H1 (cell line): ENCODE measurements at regions not wholly inside any gene's neighbourhood (a gene's known extent, or its start where the extent isn't known, plus 50 kb on each side); places are given as distances from the start of the nearest gene placed in this dataset.

Source experiments
- ATF3 ChIP-seq: IDR thresholded peaks from 2 replicates; pipeline ENCODE4 v1.6.1; 2011; ENCODE audit warnings: low read depth, mild to moderate bottlenecking, low read length; ENCODE audit not compliant: insufficient read depth
- CEBPB ChIP-seq: IDR thresholded peaks from 2 replicates; pipeline ENCODE4 v1.6.1; 2012; ENCODE audit warnings: low read depth, low read length
- CTCF ChIP-seq, 3 experiments: IDR thresholded peaks; 1 replicate in 2 of 3; 2 replicates in 1 of 3; pipeline versions ENCODE4 v1.5.1 to v1.6.1; 2011; ENCODE audit warnings: low read length in 3 of 3, mild to moderate bottlenecking in 3 of 3, inconsistent platforms in 2 of 3, low read depth in 1 of 3, moderate library complexity in 1 of 3; ENCODE audit not compliant: insufficient read depth in 1 of 3; ENCODE audit errors: control extremely low read depth in 1 of 3
- EP300 ChIP-seq, 2 experiments: IDR thresholded peaks; 1 replicate in 1 of 2; 2 replicates in 1 of 2; pipeline ENCODE4 v1.6.1; 2011 to 2012; ENCODE audit warnings: low read depth in 2 of 2, low read length in 2 of 2, mild to moderate bottlenecking in 2 of 2, borderline replicate concordance in 1 of 2, inconsistent platforms in 1 of 2, moderate library complexity in 1 of 2
- GTF2F1 ChIP-seq: IDR thresholded peaks from 2 replicates; pipeline ENCODE4 v1.6.1; 2012; ENCODE audit warnings: low read depth, low read length, improper control_type of control experiment, borderline replicate concordance
- HDAC2 ChIP-seq, 2 experiments: fragments of 300-600 bp in 1 of 2; sonication (generic) in 1 of 2; IDR thresholded peaks; 2 replicates each; pipeline ENCODE4 v1.6.1; 2011 to 2012; ENCODE audit warnings: low read depth in 2 of 2, low read length in 2 of 2, mild to moderate bottlenecking in 2 of 2, moderate library complexity in 2 of 2, borderline replicate concordance in 1 of 2, inconsistent platforms in 1 of 2
- JUN ChIP-seq: IDR thresholded peaks from 2 replicates; pipeline ENCODE4 v1.6.1; 2011; ENCODE audit warnings: low read depth, mild to moderate bottlenecking, improper control_type of control experiment, low read length
- KDM5A ChIP-seq: fragments of 200-600 bp; IDR thresholded peaks from 2 replicates; pipeline ENCODE4 v1.7.1; 2012; ENCODE audit warnings: mild to moderate bottlenecking, low read length, inconsistent platforms, mixed read lengths
- MAX ChIP-seq: IDR thresholded peaks from 2 replicates; pipeline ENCODE4 v1.6.1; 2012; ENCODE audit warnings: inconsistent platforms
- POLR2A ChIP-seq, 2 experiments: IDR thresholded peaks; 1 replicate in 1 of 2; 2 replicates in 1 of 2; pipeline ENCODE4 v1.6.1; 2011; ENCODE audit warnings: low read depth in 2 of 2, low read length in 2 of 2, mild to moderate bottlenecking in 2 of 2; ENCODE audit errors: control extremely low read depth in 1 of 2
- TCF12 ChIP-seq: IDR thresholded peaks from 2 replicates; pipeline ENCODE4 v1.6.1; 2011; ENCODE audit warnings: low read depth, mild to moderate bottlenecking, low read length
- YY1 ChIP-seq: IDR thresholded peaks from 2 replicates; pipeline ENCODE4 v1.6.1; 2011; ENCODE audit warnings: low read depth, mild to moderate bottlenecking, low read length

GRCh38 chr5:145673786-145674185 is 161.4 kb downstream of the PRELID2 start:
- no peak for TF ChIP-seq POLR2A (IDR thresholded peaks at IDR 0.05; ENCODE audit: control extremely low read depth in 1 of 2, low read depth in 2 of 2, low read length in 2 of 2)
- no peak for TF ChIP-seq GTF2F1
- TF ChIP-seq ATF3, result no peak
- no peak for TF ChIP-seq CEBPB
- TF ChIP-seq MAX, result no peak
- TF ChIP-seq EP300 (IDR thresholded peaks at IDR 0.05; ENCODE audit: borderline replicate concordance in 1 of 2, low read depth in 2 of 2, low read length in 2 of 2), result no peak
- TF ChIP-seq CTCF (IDR thresholded peaks at IDR 0.05; ENCODE audit: control extremely low read depth in 1 of 3, insufficient read depth in 1 of 3, low read depth in 1 of 3, low read length in 3 of 3), result no peak
- TF ChIP-seq KDM5A, result no peak
- TF ChIP-seq JUN, result no peak
- no peak for TF ChIP-seq TCF12
- no peak for TF ChIP-seq YY1
- no peak for TF ChIP-seq HDAC2 (IDR thresholded peaks at IDR 0.05; ENCODE audit: borderline replicate concordance in 1 of 2, low read depth in 2 of 2, low read length in 2 of 2)
